ENCODE measurements at regions not wholly inside any gene's neighbourhood (a gene's known extent, or its start where the extent isn't known, plus 50 kb on each side); places are given as distances from the start of the nearest gene placed in this dataset.

- Histone ChIP-seq H3K4me3 (ENCODE audit: low read length) (no peak overlapping the region), H3K27me3 (ENCODE audit: control insufficient read depth, insufficient read depth, low read length) (no peaks in the 10 kb centered on the region), H3K27ac (ENCODE audit: low read length) (no peak overlapping the region), H3K4me1 (ENCODE audit: control insufficient read depth, insufficient read depth, low read length) (peaks cover 15% of the 10 kb centered on the region), H3K9me3 (replicated peaks; ENCODE audit: control insufficient read depth, low read depth, low read length) (no peaks in the 10 kb centered on the region), H3K36me3 (ENCODE audit: control insufficient read depth, insufficient read depth, low read length) (no peaks in the 10 kb centered on the region)
- DNase-seq, result no peak
- WGBS (ENCODE audit: insufficient coverage), result no CpG with 5 or more reads among the region's 4 CpGs
Measured at GRCh38 chr1:244315996-244316395, 135.7 kb downstream of the ADSS2 start.

- DNase-seq, result no peak
- Histone ChIP-seq H3K27ac (ENCODE audit: low read length) (no peak overlapping the region), H3K36me3 (ENCODE audit: control insufficient read depth, insufficient read depth, low read length) (no peaks in the 10 kb centered on the region), H3K9me3 (replicated peaks; ENCODE audit: control insufficient read depth, low read depth, low read length) (no peaks in the 10 kb centered on the region), H3K4me3 (ENCODE audit: low read length) (no peak overlapping the region), H3K4me1 (ENCODE audit: control insufficient read depth, insufficient read depth, low read length) (peaks cover 12% of the 10 kb centered on the region), H3K27me3 (ENCODE audit: control insufficient read depth, insufficient read depth, low read length) (no peaks in the 10 kb centered on the region)
- WGBS (ENCODE audit: insufficient coverage), result 71% methylated on average over 5 of the region's 6 CpGs
Measured at GRCh38 chr1:244316407-244316806, 135.3 kb downstream of the ADSS2 start.

GRCh38 chr1:244316986-244317655 lies 134.6 kb downstream of the ADSS2 start:
- H3K4me1 ChIP-seq (ENCODE audit: control insufficient read depth, insufficient read depth, low read length), result peaks cover 6% of the 10 kb centered on the region
- 31% methylated on average over 7 of the region's 8 CpGs for WGBS (ENCODE audit: insufficient coverage)
- H3K27me3 ChIP-seq (ENCODE audit: control insufficient read depth, insufficient read depth, low read length), result no peaks in the 10 kb centered on the region
- no peaks in the 10 kb centered on the region for H3K36me3 ChIP-seq (ENCODE audit: control insufficient read depth, insufficient read depth, low read length)
- no peak for DNase-seq
- H3K9me3 ChIP-seq (replicated peaks; ENCODE audit: control insufficient read depth, low read depth, low read length), result no peaks in the 10 kb centered on the region
- H3K27ac ChIP-seq (ENCODE audit: low read length), result no peak overlapping the region
- H3K4me3 ChIP-seq (ENCODE audit: low read length), result no peak overlapping the region

GRCh38 chr1:244318078-244318477 lies 133.6 kb downstream of the ADSS2 start:
- Histone ChIP-seq H3K27me3 (ENCODE audit: control insufficient read depth, insufficient read depth, low read length) (no peaks in the 10 kb centered on the region), H3K4me1 (ENCODE audit: control insufficient read depth, insufficient read depth, low read length) (peaks cover 3% of the 10 kb centered on the region), H3K4me3 (ENCODE audit: low read length) (no peak overlapping the region), H3K9me3 (replicated peaks; ENCODE audit: control insufficient read depth, low read depth, low read length) (no peaks in the 10 kb centered on the region), H3K36me3 (ENCODE audit: control insufficient read depth, insufficient read depth, low read length) (no peaks in the 10 kb centered on the region), H3K27ac (ENCODE audit: low read length) (no peak overlapping the region)
- no CpG with 5 or more reads among the region's 4 CpGs for WGBS (ENCODE audit: insufficient coverage)
- no peak for DNase-seq

- DNase-seq, result no peak
- H3K27me3 ChIP-seq (ENCODE audit: control insufficient read depth, insufficient read depth, low read length), result no peaks in the 10 kb centered on the region
- H3K9me3 ChIP-seq (replicated peaks; ENCODE audit: control insufficient read depth, low read depth, low read length), result no peaks in the 10 kb centered on the region
- H3K4me1 ChIP-seq (ENCODE audit: control insufficient read depth, insufficient read depth, low read length), result peaks cover 3% of the 10 kb centered on the region
- H3K27ac ChIP-seq (ENCODE audit: low read length), result no peak overlapping the region
- H3K4me3 ChIP-seq (ENCODE audit: low read length), result no peak overlapping the region
- WGBS (ENCODE audit: insufficient coverage), result 91% methylated on average over 5 of the region's 5 CpGs
- no peaks in the 10 kb centered on the region for H3K36me3 ChIP-seq (ENCODE audit: control insufficient read depth, insufficient read depth, low read length)
Measured at GRCh38 chr1:244318512-244318911, 133.2 kb downstream of the ADSS2 start.

GRCh38 chr1:244319283-244320132 lies 132.2 kb downstream of the ADSS2 start:
- 47% methylated on average over 3 of the region's 9 CpGs for WGBS (ENCODE audit: insufficient coverage)

GRCh38 chr1:244322181-244322580 lies 129.5 kb downstream of the ADSS2 start:
- H3K4me1 ChIP-seq (ENCODE audit: control insufficient read depth, insufficient read depth, low read length), result no peaks in the 10 kb centered on the region
- WGBS (ENCODE audit: insufficient coverage), result no CpG with 5 or more reads among the region's 1 CpG
- H3K4me3 ChIP-seq (ENCODE audit: low read length), result no peak overlapping the region
- DNase-seq, result no peak
- no peaks in the 10 kb centered on the region for H3K27me3 ChIP-seq (ENCODE audit: control insufficient read depth, insufficient read depth, low read length)
- no peaks in the 10 kb centered on the region for H3K36me3 ChIP-seq (ENCODE audit: control insufficient read depth, insufficient read depth, low read length)
- H3K9me3 ChIP-seq (replicated peaks; ENCODE audit: control insufficient read depth, low read depth, low read length), result no peaks in the 10 kb centered on the region
- no peak overlapping the region for H3K27ac ChIP-seq (ENCODE audit: low read length)

More at GRCh38 chr1:244319283-244320132, 132.2 kb downstream of the ADSS2 start:
- no peak for DNase-seq
- Histone ChIP-seq H3K27ac (ENCODE audit: low read length) (no peak overlapping the region), H3K4me1 (ENCODE audit: control insufficient read depth, insufficient read depth, low read length) (peaks cover 3% of the 10 kb centered on the region), H3K9me3 (replicated peaks; ENCODE audit: control insufficient read depth, low read depth, low read length) (no peaks in the 10 kb centered on the region), H3K4me3 (ENCODE audit: low read length) (no peak overlapping the region), H3K36me3 (ENCODE audit: control insufficient read depth, insufficient read depth, low read length) (no peaks in the 10 kb centered on the region), H3K27me3 (ENCODE audit: control insufficient read depth, insufficient read depth, low read length) (no peaks in the 10 kb centered on the region)

GRCh38 chr1:244322791-244323521 lies 128.8 kb downstream of the ADSS2 start:
- WGBS (ENCODE audit: insufficient coverage), result 37% methylated on average over 2 of the region's 6 CpGs
- no peaks in the 10 kb centered on the region for H3K4me1 ChIP-seq (ENCODE audit: control insufficient read depth, insufficient read depth, low read length)
- no peaks in the 10 kb centered on the region for H3K9me3 ChIP-seq (replicated peaks; ENCODE audit: control insufficient read depth, low read depth, low read length)
- no peaks in the 10 kb centered on the region for H3K36me3 ChIP-seq (ENCODE audit: control insufficient read depth, insufficient read depth, low read length)
- H3K27me3 ChIP-seq (ENCODE audit: control insufficient read depth, insufficient read depth, low read length), result no peaks in the 10 kb centered on the region
- DNase-seq, result peak; percentile 33
- H3K4me3 ChIP-seq (ENCODE audit: low read length), result no peak overlapping the region
- H3K27ac ChIP-seq (ENCODE audit: low read length), result no peak overlapping the region

- Histone ChIP-seq H3K4me3 (ENCODE audit: low read length) (no peak overlapping the region), H3K9me3 (replicated peaks; ENCODE audit: control insufficient read depth, low read depth, low read length) (no peaks in the 10 kb centered on the region), H3K27me3 (ENCODE audit: control insufficient read depth, insufficient read depth, low read length) (no peaks in the 10 kb centered on the region), H3K36me3 (ENCODE audit: control insufficient read depth, insufficient read depth, low read length) (no peaks in the 10 kb centered on the region), H3K4me1 (ENCODE audit: control insufficient read depth, insufficient read depth, low read length) (no peaks in the 10 kb centered on the region), H3K27ac (ENCODE audit: low read length) (no peak overlapping the region)
- 95% methylated on average over 6 of the region's 8 CpGs for WGBS (ENCODE audit: insufficient coverage)
- DNase-seq, result no peak
Measured at GRCh38 chr1:244324176-244324883, 127.4 kb downstream of the ADSS2 start.
